ENCODE measurements at regions not wholly inside any gene's neighbourhood (a gene's known extent, or its start where the extent isn't known, plus 50 kb on each side); places are given as distances from the start of the nearest gene placed in this dataset.

- intact Hi-C loops (cut with micrococcal nuclease) (no loop called here), dilution Hi-C loops (cut with HindIII; ENCODE audit: low sequenced_read_pairs, unreplicated experiment) (no loop called here), in situ Hi-C loops (cut with MboI; ENCODE audit: low sequenced_read_pairs) (no loop called here)
- ChIA-PET POLR2A (ENCODE audit: unreplicated experiment) (no interaction called here), CTCF (no interaction called here)
- H3K56ac ChIP-seq (ENCODE audit: extremely low read depth, insufficient read depth, low read length) = no peak overlapping the region
- no peak overlapping the region for H3K27ac ChIP-seq (ENCODE audit: insufficient read depth, low read length)
- no peaks in the 10 kb centered on the region for H3K9me1 ChIP-seq (ENCODE audit: insufficient read depth, low read length)
- H2BK20ac ChIP-seq (ENCODE audit: low read depth, low read length) = no peak overlapping the region
- H3K4me3 ChIP-seq (ENCODE audit: insufficient read depth, low read depth, low read length) = no peak overlapping the region
- no peak overlapping the region for H3K4me2 ChIP-seq (ENCODE audit: low read depth, low read length)
- H2AFZ ChIP-seq (replicated peaks; ENCODE audit: low read length, poor library complexity) = no peak overlapping the region
- peaks cover 5% of the 10 kb centered on the region for H3K27me3 ChIP-seq (ENCODE audit: control insufficient read depth, insufficient read depth, low read length)
- no peak overlapping the region for H2BK120ac ChIP-seq (ENCODE audit: low read depth, low read length)
- no peak overlapping the region for H3K9ac ChIP-seq (ENCODE audit: low read depth, low read length)
- no peaks in the 10 kb centered on the region for H3K79me1 ChIP-seq (ENCODE audit: low read depth in 1 of 2, low read length in 2 of 2)
- no peak overlapping the region for H2AK9ac ChIP-seq (replicated peaks; ENCODE audit: low read depth, low read length, poor library complexity)
- no peak for DNase-seq
- TF ChIP-seq POLR2A (IDR thresholded peaks at IDR 0.05; ENCODE audit: low read depth, low read length) (no peak), BHLHE40 (IDR thresholded peaks at IDR 0.05; ENCODE audit: low read depth, low read length) (no peak), MAFK (IDR thresholded peaks at IDR 0.05; ENCODE audit: low read depth, low read length) (no peak), CEBPB (IDR thresholded peaks at IDR 0.05; ENCODE audit: low read depth, low read length) (no peak), MXI1 (IDR thresholded peaks at IDR 0.05; ENCODE audit: borderline replicate concordance, low read depth, low read length) (no peak), MAZ (IDR thresholded peaks at IDR 0.05; ENCODE audit: borderline replicate concordance, low read depth, low read length) (no peak), NFE2L2 (IDR thresholded peaks at IDR 0.05; ENCODE audit: low read depth, low read length) (no peak), RAD21 (IDR thresholded peaks at IDR 0.05; ENCODE audit: low read length) (no peak), CHD1 (IDR thresholded peaks at IDR 0.05; ENCODE audit: low read depth, low read length) (no peak), ELK1 (IDR thresholded peaks at IDR 0.05; ENCODE audit: borderline replicate concordance, low read depth, low read length) (no peak), RFX5 (IDR thresholded peaks at IDR 0.05; ENCODE audit: low read depth, low read length) (no peak), RCOR1 (IDR thresholded peaks at IDR 0.05; ENCODE audit: insufficient replicate concordance, low read length) (no peak), CTCF (conservative IDR thresholded peaks at IDR 0.05; ENCODE audit: low read depth, low read length) (no peak), FOS (IDR thresholded peaks at IDR 0.05; ENCODE audit: low read depth, low read length) (no peak), SMC3 (IDR thresholded peaks at IDR 0.05; ENCODE audit: low read depth, low read length) (no peak), USF2 (IDR thresholded peaks at IDR 0.05; ENCODE audit: low read depth, low read length) (no peak)
- H3K9me3 ChIP-seq (ENCODE audit: control insufficient read depth, insufficient read depth, low read length) = no peaks in the 10 kb centered on the region
- H4K5ac ChIP-seq (ENCODE audit: low read depth, low read length) = no peak overlapping the region
- H3K23ac ChIP-seq (ENCODE audit: low read depth, low read length) = no peak overlapping the region
- no peak overlapping the region for H2BK15ac ChIP-seq (ENCODE audit: low read depth, low read length)
- H3K4ac ChIP-seq (ENCODE audit: low read depth, low read length) = no peak overlapping the region
- WGBS, 2 experiments (ENCODE audit: extremely low coverage in 2 of 2, insufficient read length in 1 of 2) = 60% methylated on average over 1 of the region's 7 CpGs; no CpG with 5 or more reads in 1 of the 2 experiments
- no peaks in the 10 kb centered on the region for H3K36me3 ChIP-seq (ENCODE audit: control insufficient read depth, insufficient read depth, low read length)
- H3K14ac ChIP-seq (replicated peaks; ENCODE audit: low read depth, low read length) = no peak overlapping the region
- no peak overlapping the region for H4K8ac ChIP-seq (ENCODE audit: low read depth in 2 of 2, low read length in 2 of 2)
- H4K20me1 ChIP-seq (ENCODE audit: insufficient read depth, low read length) = no peaks in the 10 kb centered on the region
- H4K91ac ChIP-seq (ENCODE audit: insufficient read depth, low read depth, low read length) = no peak overlapping the region
- no peak for ATAC-seq (ENCODE audit: low read depth)
- no peak overlapping the region for H2AK5ac ChIP-seq (ENCODE audit: low read depth, low read length)
- no peak overlapping the region for H2BK5ac ChIP-seq (ENCODE audit: low read depth, low read length, poor library complexity, severe bottlenecking)
- no TSS peak for BruUV-seq (replicated peaks)
- H3K18ac ChIP-seq (ENCODE audit: low read depth, low read length) = no peak overlapping the region
- no peaks in the 10 kb centered on the region for H3K4me1 ChIP-seq (ENCODE audit: control insufficient read depth, insufficient read depth, low read length)
Measured at GRCh38 chr12:11497438-11497837, 102.1 kb upstream of the PRB2 start.
